ENCODE measurements at regions not wholly inside any gene's neighbourhood (a gene's known extent, or its start where the extent isn't known, plus 50 kb on each side); places are given as distances from the start of the nearest gene placed in this dataset.
"Not testable (repeated sequence)": the region's sequence is repeated elsewhere in the genome, so short reads cannot be mapped to it uniquely, and the experiment has no call there.

GRCh38 chr1:120617493-120617892 is 106.3 kb upstream of the NBPF26 start:
- H3K9ac ChIP-seq (ENCODE audit: low read length in 2 of 2); H3K4me1 ChIP-seq (ENCODE audit: control insufficient read depth, insufficient read depth, low read length); H3K9me3 ChIP-seq (ENCODE audit: control insufficient read depth in 2 of 2, low read length in 2 of 2); H3K4me3 ChIP-seq (ENCODE audit: low read length in 2 of 2); H3K27me3 ChIP-seq (ENCODE audit: control insufficient read depth in 1 of 2, insufficient read depth in 2 of 2, low read length in 2 of 2); H3K36me3 ChIP-seq (ENCODE audit: control insufficient read depth in 2 of 2, insufficient read depth in 2 of 2, low read length in 2 of 2); H3K27ac ChIP-seq (ENCODE audit: low read length): not testable (repeated sequence)

- not testable (repeated sequence) for H3K36me3 ChIP-seq (ENCODE audit: control insufficient read depth in 2 of 2, insufficient read depth in 2 of 2, low read length in 2 of 2); H3K27ac ChIP-seq (ENCODE audit: low read length); H3K9me3 ChIP-seq (ENCODE audit: control insufficient read depth in 2 of 2, low read length in 2 of 2); H3K9ac ChIP-seq (ENCODE audit: low read length in 2 of 2); H3K4me1 ChIP-seq (ENCODE audit: control insufficient read depth, insufficient read depth, low read length); H3K4me3 ChIP-seq (ENCODE audit: low read length in 2 of 2); H3K27me3 ChIP-seq (ENCODE audit: control insufficient read depth in 1 of 2, insufficient read depth in 2 of 2, low read length in 2 of 2)
Measured at GRCh38 chr1:120619867-120620692, 103.7 kb upstream of the NBPF26 start.

GRCh38 chr1:120620693-120620969 is 103.1 kb upstream of the NBPF26 start:
- H3K27ac ChIP-seq (ENCODE audit: low read length); H3K36me3 ChIP-seq (ENCODE audit: control insufficient read depth in 2 of 2, insufficient read depth in 2 of 2, low read length in 2 of 2); H3K4me1 ChIP-seq (ENCODE audit: control insufficient read depth, insufficient read depth, low read length): not testable (repeated sequence)

GRCh38 chr1:120621278-120621677 is 102.5 kb upstream of the NBPF26 start:
- not testable (repeated sequence) for H3K27ac ChIP-seq (ENCODE audit: low read length); H3K4me1 ChIP-seq (ENCODE audit: control insufficient read depth, insufficient read depth, low read length); H3K36me3 ChIP-seq (ENCODE audit: control insufficient read depth in 2 of 2, insufficient read depth in 2 of 2, low read length in 2 of 2); H3K4me3 ChIP-seq (ENCODE audit: low read length in 2 of 2); H3K27me3 ChIP-seq (ENCODE audit: control insufficient read depth in 1 of 2, insufficient read depth in 2 of 2, low read length in 2 of 2); H3K9ac ChIP-seq (ENCODE audit: low read length in 2 of 2); H3K9me3 ChIP-seq (ENCODE audit: control insufficient read depth in 2 of 2, low read length in 2 of 2)

More at GRCh38 chr1:120620693-120620969, 103.1 kb upstream of the NBPF26 start:
- H3K9me3 ChIP-seq (ENCODE audit: control insufficient read depth in 2 of 2, low read length in 2 of 2); H3K27me3 ChIP-seq (ENCODE audit: control insufficient read depth in 1 of 2, insufficient read depth in 2 of 2, low read length in 2 of 2); H3K9ac ChIP-seq (ENCODE audit: low read length in 2 of 2); H3K4me3 ChIP-seq (ENCODE audit: low read length in 2 of 2): not testable (repeated sequence)

- not testable (repeated sequence) for H3K4me3 ChIP-seq (ENCODE audit: low read length in 2 of 2)
Measured at GRCh38 chr1:120623539-120623938, 100.2 kb upstream of the NBPF26 start.

GRCh38 chr1:120624565-120625064 is 99.1 kb upstream of the NBPF26 start:
- not testable (repeated sequence) for H3K9ac ChIP-seq (ENCODE audit: low read length in 2 of 2); H3K36me3 ChIP-seq (ENCODE audit: control insufficient read depth in 2 of 2, insufficient read depth in 2 of 2, low read length in 2 of 2); H3K27me3 ChIP-seq (ENCODE audit: control insufficient read depth in 1 of 2, insufficient read depth in 2 of 2, low read length in 2 of 2); H3K27ac ChIP-seq (ENCODE audit: low read length); H3K4me3 ChIP-seq (ENCODE audit: low read length in 2 of 2); H3K4me1 ChIP-seq (ENCODE audit: control insufficient read depth, insufficient read depth, low read length); H3K9me3 ChIP-seq (ENCODE audit: control insufficient read depth in 2 of 2, low read length in 2 of 2)

More at GRCh38 chr1:120623539-120623938, 100.2 kb upstream of the NBPF26 start:
- H3K4me1 ChIP-seq (ENCODE audit: control insufficient read depth, insufficient read depth, low read length); H3K9ac ChIP-seq (ENCODE audit: low read length in 2 of 2); H3K27me3 ChIP-seq (ENCODE audit: control insufficient read depth in 1 of 2, insufficient read depth in 2 of 2, low read length in 2 of 2); H3K36me3 ChIP-seq (ENCODE audit: control insufficient read depth in 2 of 2, insufficient read depth in 2 of 2, low read length in 2 of 2); H3K9me3 ChIP-seq (ENCODE audit: control insufficient read depth in 2 of 2, low read length in 2 of 2); H3K27ac ChIP-seq (ENCODE audit: low read length): not testable (repeated sequence)

- H3K4me1 ChIP-seq (ENCODE audit: control insufficient read depth, insufficient read depth, low read length); H3K27me3 ChIP-seq (ENCODE audit: control insufficient read depth in 1 of 2, insufficient read depth in 2 of 2, low read length in 2 of 2); H3K27ac ChIP-seq (ENCODE audit: low read length); H3K4me3 ChIP-seq (ENCODE audit: low read length in 2 of 2); H3K9me3 ChIP-seq (ENCODE audit: control insufficient read depth in 2 of 2, low read length in 2 of 2); H3K36me3 ChIP-seq (ENCODE audit: control insufficient read depth in 2 of 2, insufficient read depth in 2 of 2, low read length in 2 of 2); H3K9ac ChIP-seq (ENCODE audit: low read length in 2 of 2): not testable (repeated sequence)
Measured at GRCh38 chr1:120629832-120630455, 93.8 kb upstream of the NBPF26 start.

- not testable (repeated sequence) for H3K4me1 ChIP-seq (ENCODE audit: control insufficient read depth, insufficient read depth, low read length); H3K9ac ChIP-seq (ENCODE audit: low read length in 2 of 2); H3K27ac ChIP-seq (ENCODE audit: low read length); H3K36me3 ChIP-seq (ENCODE audit: control insufficient read depth in 2 of 2, insufficient read depth in 2 of 2, low read length in 2 of 2); H3K9me3 ChIP-seq (ENCODE audit: control insufficient read depth in 2 of 2, low read length in 2 of 2); H3K27me3 ChIP-seq (ENCODE audit: control insufficient read depth in 1 of 2, insufficient read depth in 2 of 2, low read length in 2 of 2); H3K4me3 ChIP-seq (ENCODE audit: low read length in 2 of 2)
Measured at GRCh38 chr1:120634816-120635806, 88.6 kb upstream of the NBPF26 start.

GRCh38 chr1:120640261-120641013 is 83.3 kb upstream of the NBPF26 start:
- not testable (repeated sequence) for H3K27ac ChIP-seq (ENCODE audit: low read length); H3K36me3 ChIP-seq (ENCODE audit: control insufficient read depth in 2 of 2, insufficient read depth in 2 of 2, low read length in 2 of 2); H3K4me3 ChIP-seq (ENCODE audit: low read length in 2 of 2); H3K9ac ChIP-seq (ENCODE audit: low read length in 2 of 2); H3K27me3 ChIP-seq (ENCODE audit: control insufficient read depth in 1 of 2, insufficient read depth in 2 of 2, low read length in 2 of 2); H3K4me1 ChIP-seq (ENCODE audit: control insufficient read depth, insufficient read depth, low read length); H3K9me3 ChIP-seq (ENCODE audit: control insufficient read depth in 2 of 2, low read length in 2 of 2)

GRCh38 chr1:120641014-120641302 is 82.8 kb upstream of the NBPF26 start:
- not testable (repeated sequence) for H3K36me3 ChIP-seq (ENCODE audit: control insufficient read depth in 2 of 2, insufficient read depth in 2 of 2, low read length in 2 of 2); H3K4me1 ChIP-seq (ENCODE audit: control insufficient read depth, insufficient read depth, low read length); H3K27ac ChIP-seq (ENCODE audit: low read length); H3K27me3 ChIP-seq (ENCODE audit: control insufficient read depth in 1 of 2, insufficient read depth in 2 of 2, low read length in 2 of 2); H3K4me3 ChIP-seq (ENCODE audit: low read length in 2 of 2); H3K9me3 ChIP-seq (ENCODE audit: control insufficient read depth in 2 of 2, low read length in 2 of 2); H3K9ac ChIP-seq (ENCODE audit: low read length in 2 of 2)

Measured in stomach smooth muscle (tissue), 2 donors.